ENCODE measurements at regions not wholly inside any gene's neighbourhood (a gene's known extent, or its start where the extent isn't known, plus 50 kb on each side); places are given as distances from the start of the nearest gene placed in this dataset.

GRCh38 chr2:20524412-20525040 is 77.7 kb downstream of the RHOB start:
- dilution Hi-C loops (cut with MboI; ENCODE audit: extremely low pct_ligation_motif_present, low sequenced_read_pairs) = no loop called here
- CTCF ChIA-PET = interaction anchor here (1.1 to 1.5 kb wide), 3 partner anchors 8 to 127 kb away, joined by 3 to 4 read pairs (median 3); partner anchors contain the start of gene HS1BP3

More at GRCh38 chr2:20524412-20525040, 77.7 kb downstream of the RHOB start:
- no peak for DNase-seq (ENCODE audit: low read depth, low spot score)
- H4K20me1 ChIP-seq (replicated peaks; ENCODE audit: control insufficient read depth, extremely low read depth, insufficient read depth, low read length) = no peaks in the 10 kb centered on the region
- H3K9me3 ChIP-seq (replicated peaks; ENCODE audit: control insufficient read depth, insufficient read depth, low read length) = no peaks in the 10 kb centered on the region
- peak overlapping the region; percentile 87 for H2AFZ ChIP-seq (ENCODE audit: low read depth, low read length)
- H3K4me3 ChIP-seq (replicated peaks in 1 of 3; ENCODE audit: insufficient read depth in 1 of 3, low read depth in 1 of 3, low read length in 3 of 3) = no peak overlapping the region
- H3K79me2 ChIP-seq (ENCODE audit: control insufficient read depth, insufficient read depth, low read length) = no peaks in the 10 kb centered on the region
- no peak overlapping the region for H3K4me2 ChIP-seq (ENCODE audit: insufficient read depth, low read length)
- H3K27me3 ChIP-seq (ENCODE audit: control insufficient read depth in 2 of 2, insufficient read depth in 2 of 2, low read length in 2 of 2) = no peaks in the 10 kb centered on the region
- no peak overlapping the region for H3K9ac ChIP-seq (replicated peaks; ENCODE audit: extremely low read depth, insufficient read depth, low read length)
- peak; percentile 40 for FAIRE-seq
- no peaks in the 10 kb centered on the region for H3K36me3 ChIP-seq (ENCODE audit: control insufficient read depth in 2 of 2, extremely low read depth in 1 of 2, insufficient read depth in 2 of 2, low read length in 2 of 2)
- intact Hi-C loops (cut with micrococcal nuclease) = no loop called here
- POLR2A ChIA-PET = no interaction called here
- TF ChIP-seq JUN (IDR thresholded peaks at IDR 0.05; ENCODE audit: borderline replicate concordance, insufficient read depth, insufficient read length, low read depth) (no peak), EZH2 (IDR thresholded peaks at IDR 0.05; ENCODE audit: borderline replicate concordance, low read depth, low read length, severe bottlenecking) (no peak), FOS (IDR thresholded peaks at IDR 0.05; ENCODE audit: borderline replicate concordance, insufficient read depth, low read length) (no peak), GATA2 (IDR thresholded peaks at IDR 0.05; ENCODE audit: insufficient read depth, insufficient read length, low read depth, low read length) (no peak), MAX (IDR thresholded peaks at IDR 0.05; ENCODE audit: insufficient read depth, insufficient read length) (no peak), CTCF (IDR thresholded peaks at IDR 0.05; ENCODE audit: extremely low read depth in 1 of 2, insufficient read depth in 1 of 2, low read depth in 1 of 2, low read length in 2 of 2) (no peak), MYC (IDR thresholded peaks at IDR 0.05; ENCODE audit: low read depth, low read length) (no peak), POLR2A (IDR thresholded peaks at IDR 0.05; ENCODE audit: low read depth, low read length) (no peak), POLR2AphosphoS5 (IDR thresholded peaks at IDR 0.05; ENCODE audit: insufficient read depth, low read depth, low read length) (no peak)
- no peaks in the 10 kb centered on the region for H3K9me1 ChIP-seq (replicated peaks; ENCODE audit: control insufficient read depth, extremely low read depth, insufficient read depth, low read length)
- no TSS peak for BruUV-seq (replicated peaks)
- H3K4me1 ChIP-seq (ENCODE audit: control insufficient read depth, extremely low read depth, insufficient read depth, low read length) = peaks cover 7% of the 10 kb centered on the region
- H3K27ac ChIP-seq (ENCODE audit: insufficient read depth, low read depth, low read length) = no peak overlapping the region

Data from endothelial cell of umbilical vein (primary cell).